Cardiac muscle cell (in vitro differentiated cells and primary cell): ENCODE measurements at regions not wholly inside any gene's neighbourhood (a gene's known extent, or its start where the extent isn't known, plus 50 kb on each side); places are given as distances from the start of the nearest gene placed in this dataset.

Source experiments
- DNase-seq, 2 donors: peaks; one replicate each; pipeline versions ENCODE4 v3.0.0 to v3.0.0-alpha.2; 2010 to 2017; ENCODE audit warnings: low read depth in 1 of 2, low spot score in 1 of 2
- H3K27ac ChIP-seq: fragments of 200-600 bp; sonication (generic); 2 replicates; pipeline ENCODE4 v1.5.1; 2016
- H3K27me3 ChIP-seq: fragments of 200-600 bp; sonication (generic); 2 replicates; pipeline ENCODE4 v1.6.0; 2016; ENCODE audit warnings: control low read depth
- H3K36me3 ChIP-seq: fragments of 200-600 bp; sonication (generic); 2 replicates; pipeline ENCODE4 v1.5.1; 2016; ENCODE audit warnings: control low read depth
- H3K4me1 ChIP-seq: fragments of 200-600 bp; sonication (generic); 2 replicates; pipeline ENCODE4 v1.8.1; 2017; ENCODE audit warnings: low read depth, mild to moderate bottlenecking, mixed run types
- H3K4me3 ChIP-seq: fragments of 200-600 bp; sonication (generic); 2 replicates; pipeline ENCODE4 v1.5.1; 2016; ENCODE audit warnings: mild to moderate bottlenecking
- H3K9me3 ChIP-seq: fragments of 200-600 bp; sonication (generic); 2 replicates; pipeline ENCODE4 v1.5.1; 2017; ENCODE audit warnings: low read depth, mild to moderate bottlenecking, control low read depth
- TF ChIP-seq, protein P1 (sequence below): IDR thresholded peaks from 2 replicates; pipeline ENCODE4 v1.5.1; 2012; ENCODE audit warnings: low read depth, mild to moderate bottlenecking, low read length

GRCh38 chr10:24027107-24027506 lies 181.8 kb upstream of the KIAA1217 start:
- DNase-seq, result peak in 1 of 2 donors; percentile 7
- Histone ChIP-seq H3K27ac (no peak overlapping the region), H3K4me3 (no peak overlapping the region), H3K4me1 (no peaks in the 10 kb centered on the region), H3K9me3 (no peaks in the 10 kb centered on the region), H3K36me3 (no peaks in the 10 kb centered on the region), H3K27me3 (no peaks in the 10 kb centered on the region)
- TF ChIP-seq, protein P1, sequence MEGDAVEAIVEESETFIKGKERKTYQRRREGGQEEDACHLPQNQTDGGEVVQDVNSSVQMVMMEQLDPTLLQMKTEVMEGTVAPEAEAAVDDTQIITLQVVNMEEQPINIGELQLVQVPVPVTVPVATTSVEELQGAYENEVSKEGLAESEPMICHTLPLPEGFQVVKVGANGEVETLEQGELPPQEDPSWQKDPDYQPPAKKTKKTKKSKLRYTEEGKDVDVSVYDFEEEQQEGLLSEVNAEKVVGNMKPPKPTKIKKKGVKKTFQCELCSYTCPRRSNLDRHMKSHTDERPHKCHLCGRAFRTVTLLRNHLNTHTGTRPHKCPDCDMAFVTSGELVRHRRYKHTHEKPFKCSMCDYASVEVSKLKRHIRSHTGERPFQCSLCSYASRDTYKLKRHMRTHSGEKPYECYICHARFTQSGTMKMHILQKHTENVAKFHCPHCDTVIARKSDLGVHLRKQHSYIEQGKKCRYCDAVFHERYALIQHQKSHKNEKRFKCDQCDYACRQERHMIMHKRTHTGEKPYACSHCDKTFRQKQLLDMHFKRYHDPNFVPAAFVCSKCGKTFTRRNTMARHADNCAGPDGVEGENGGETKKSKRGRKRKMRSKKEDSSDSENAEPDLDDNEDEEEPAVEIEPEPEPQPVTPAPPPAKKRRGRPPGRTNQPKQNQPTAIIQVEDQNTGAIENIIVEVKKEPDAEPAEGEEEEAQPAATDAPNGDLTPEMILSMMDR, result no peak

DNA sequence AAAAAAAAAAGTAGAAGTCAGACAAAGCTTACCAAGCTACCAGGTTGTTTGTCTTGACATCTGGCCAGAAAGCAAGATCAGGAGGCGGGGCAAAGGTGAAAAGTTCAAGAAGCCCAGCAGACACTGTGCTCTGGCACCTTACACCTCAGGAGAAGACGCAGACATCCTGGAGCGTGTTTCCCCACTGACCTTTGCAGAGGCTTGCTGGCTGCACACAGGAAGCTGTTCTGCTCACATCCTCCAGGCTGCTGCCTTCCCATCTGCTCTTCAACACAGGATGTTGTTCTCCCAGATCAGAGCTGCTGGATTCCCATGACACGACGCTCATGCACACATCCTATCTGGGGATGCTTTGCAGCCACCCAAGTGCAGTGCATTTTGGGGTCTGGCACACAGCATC lies 174.4 kb upstream of the KIAA1217 start:
- H3K36me3 ChIP-seq, result no peaks in the 10 kb centered on the region
- DNase-seq, result peak in 1 of 2 donors; percentile 3
- H3K27me3 ChIP-seq, result no peaks in the 10 kb centered on the region
- no peaks in the 10 kb centered on the region for H3K4me1 ChIP-seq
- H3K9me3 ChIP-seq, result no peaks in the 10 kb centered on the region
- H3K4me3 ChIP-seq, result no peak overlapping the region
- H3K27ac ChIP-seq, result no peak overlapping the region
- TF ChIP-seq, protein P1, result no peak

DNA sequence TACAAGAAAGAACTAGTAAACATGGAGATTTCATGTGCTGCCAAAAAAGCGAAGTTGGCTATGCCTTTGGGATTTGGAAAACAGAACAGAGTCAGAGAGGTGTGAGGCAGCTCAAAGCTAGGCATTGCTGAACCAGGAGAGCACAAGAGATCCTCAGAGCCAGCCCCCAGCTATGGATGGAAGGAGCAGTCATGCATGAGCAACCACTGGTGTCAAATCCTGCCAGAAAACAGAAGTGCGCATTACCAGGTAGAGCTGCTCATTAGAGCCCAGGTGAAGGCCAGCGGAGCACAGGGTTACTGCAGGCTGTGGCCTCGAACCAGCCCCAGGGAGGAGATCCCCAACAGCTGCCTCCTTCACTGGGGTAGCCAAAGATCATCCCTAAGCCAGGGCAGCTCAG lies 173.2 kb upstream of the KIAA1217 start:
- TF ChIP-seq, protein P1, result no peak
- no peak for DNase-seq
- Histone ChIP-seq H3K27ac (no peak overlapping the region), H3K36me3 (no peaks in the 10 kb centered on the region), H3K9me3 (no peaks in the 10 kb centered on the region), H3K27me3 (no peaks in the 10 kb centered on the region), H3K4me3 (no peak overlapping the region), H3K4me1 (no peaks in the 10 kb centered on the region)

- Histone ChIP-seq H3K4me3 (no peak overlapping the region), H3K27me3 (no peaks in the 10 kb centered on the region), H3K36me3 (no peaks in the 10 kb centered on the region), H3K27ac (no peak overlapping the region), H3K4me1 (no peaks in the 10 kb centered on the region), H3K9me3 (no peaks in the 10 kb centered on the region)
- TF ChIP-seq, protein P1, result no peak
- no peak for DNase-seq
Observed at GRCh38 chr10:24039315-24039714, 169.6 kb upstream of the KIAA1217 start.

- Histone ChIP-seq H3K9me3 (no peaks in the 10 kb centered on the region), H3K27me3 (no peaks in the 10 kb centered on the region), H3K36me3 (no peaks in the 10 kb centered on the region), H3K4me1 (no peaks in the 10 kb centered on the region), H3K27ac (no peak overlapping the region), H3K4me3 (no peak overlapping the region)
- DNase-seq, result no peak
- TF ChIP-seq, protein P1, result no peak
Observed at GRCh38 chr10:24039897-24040296, 169.0 kb upstream of the KIAA1217 start.

GRCh38 chr10:24041034-24041433 lies 167.9 kb upstream of the KIAA1217 start:
- Histone ChIP-seq H3K4me1 (no peaks in the 10 kb centered on the region), H3K4me3 (no peak overlapping the region), H3K27ac (no peak overlapping the region), H3K9me3 (no peaks in the 10 kb centered on the region), H3K36me3 (no peaks in the 10 kb centered on the region), H3K27me3 (no peaks in the 10 kb centered on the region)
- TF ChIP-seq, protein P1, result no peak
- no peak for DNase-seq
